ENCODE measurements at regions not wholly inside any gene's neighbourhood (a gene's known extent, or its start where the extent isn't known, plus 50 kb on each side); places are given as distances from the start of the nearest gene placed in this dataset.
A peak's percentile ranks its signal among the peaks of the same experiment; 100 is the strongest.
"Not testable (repeated sequence)": the region's sequence is repeated elsewhere in the genome, so short reads cannot be mapped to it uniquely, and the experiment has no call there.

DNA sequence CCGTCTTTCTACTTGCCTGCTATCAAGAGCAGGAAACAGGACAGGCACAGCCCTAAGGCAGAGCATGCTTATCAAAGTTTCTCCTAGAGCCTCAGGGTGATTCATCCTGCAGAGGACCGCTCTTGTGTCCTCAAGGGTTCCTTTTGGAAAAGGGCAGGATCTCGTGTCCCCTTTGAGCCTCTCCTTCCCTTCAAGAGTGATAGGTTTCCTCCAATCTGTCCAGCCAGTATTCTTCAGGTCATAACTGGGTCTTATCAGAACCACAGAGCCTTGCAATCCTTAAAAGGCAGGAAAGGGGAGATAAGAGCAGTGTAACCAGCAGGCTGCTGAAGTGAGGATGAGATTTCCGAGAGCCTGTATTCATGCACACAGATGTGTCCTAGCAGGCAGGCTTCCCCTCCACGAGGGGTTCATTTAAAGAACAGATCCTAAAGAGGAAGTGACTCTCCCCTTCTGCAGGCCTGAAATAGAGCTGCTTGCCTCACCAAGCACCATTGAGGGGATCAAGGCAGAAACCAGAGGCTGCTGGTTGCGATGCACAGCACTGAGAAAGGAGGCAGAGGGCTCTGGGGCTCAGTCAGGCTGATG is 90.5 kb upstream of the SVIL start:
- DNase-seq (ENCODE audit: low read depth), result peak; percentile 64

GRCh38 chr10:29723726-29724125 is 89.0 kb upstream of the SVIL start:
- no peak for DNase-seq (ENCODE audit: low read depth)

- DNase-seq (ENCODE audit: low read depth), result no peak
These were observed 88.0 kb upstream of the SVIL start for GRCh38 chr10:29722777-29723176.

DNA sequence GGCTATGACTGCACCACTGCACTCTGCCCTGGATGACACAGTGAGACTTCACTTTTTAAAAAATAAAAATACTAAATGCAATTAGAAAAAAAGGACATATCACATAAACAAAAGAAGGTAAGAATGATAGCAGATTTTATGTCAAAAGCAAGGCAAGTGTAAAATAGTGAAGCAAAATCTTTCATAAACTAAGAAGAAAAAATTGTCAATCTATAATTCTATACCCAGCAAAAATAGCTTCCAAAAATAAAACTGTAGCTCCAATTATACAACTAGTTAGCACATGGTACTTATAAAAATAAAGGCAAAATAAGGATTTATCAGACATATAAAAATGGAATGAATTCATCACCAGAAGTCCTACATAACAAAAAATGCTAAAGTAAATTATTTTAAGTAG is 85.4 kb upstream of the SVIL start:
- no peak for DNase-seq (ENCODE audit: low read depth)

DNA sequence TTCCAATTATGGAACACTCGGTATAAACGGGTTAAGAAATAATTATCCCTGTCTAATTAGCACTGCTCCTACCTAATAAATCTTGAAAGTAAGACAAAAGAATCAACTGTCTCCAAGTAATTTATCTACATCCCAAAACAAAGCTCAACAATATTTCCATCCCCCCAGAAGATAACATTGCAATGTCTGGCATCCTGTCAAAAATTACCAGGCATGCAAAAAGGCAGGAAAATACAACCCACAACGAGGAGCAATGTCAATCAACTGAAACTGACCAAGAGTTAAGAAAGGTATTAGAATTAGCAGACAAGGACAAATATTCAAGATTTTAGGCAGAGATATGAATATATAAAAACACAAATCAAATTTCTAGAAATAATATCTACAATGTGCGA is 84.5 kb upstream of the SVIL start:
- DNase-seq (ENCODE audit: low read depth), result no peak

- DNase-seq (ENCODE audit: low read depth), result no peak
These were observed 80.5 kb upstream of the SVIL start for GRCh38 chr10:29715296-29715695.

DNA sequence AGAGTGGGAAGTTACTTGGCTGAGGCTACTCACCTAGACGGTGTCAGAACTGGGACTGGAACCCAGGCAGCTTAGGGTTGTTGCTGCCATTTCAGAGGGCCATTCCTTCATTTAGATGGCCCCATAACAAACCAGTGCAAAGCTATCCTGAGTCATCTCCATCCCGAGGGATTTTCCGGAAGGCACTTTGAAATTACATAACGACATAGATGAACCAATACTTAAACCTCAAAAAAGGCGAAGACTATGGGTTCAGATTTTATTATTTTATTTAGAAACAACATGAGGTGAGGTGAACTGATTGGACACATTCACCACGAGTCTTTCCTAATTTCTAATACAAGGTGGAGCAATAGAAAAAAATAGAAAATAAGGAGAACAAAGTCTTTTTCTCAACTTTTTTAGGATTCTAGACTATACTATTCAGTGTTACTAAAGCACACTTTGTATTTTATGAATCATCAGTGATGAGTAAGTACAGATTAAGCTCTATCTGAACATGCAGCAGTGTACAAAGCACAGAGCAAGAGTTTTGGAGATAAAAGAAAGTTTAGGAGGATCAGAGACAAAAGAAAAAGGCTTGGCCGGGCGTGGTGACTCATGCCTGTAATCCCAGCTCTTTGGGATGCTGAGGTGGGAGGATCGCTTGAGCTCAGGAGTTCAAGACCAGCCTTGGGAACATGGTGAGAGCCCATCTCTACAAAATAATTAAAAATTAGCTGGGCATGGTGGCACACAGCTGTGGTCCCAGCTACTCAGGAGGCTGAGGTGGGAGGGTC is 79.5 kb upstream of the SVIL start:
- DNase-seq (ENCODE audit: low read depth), result no peak

DNA sequence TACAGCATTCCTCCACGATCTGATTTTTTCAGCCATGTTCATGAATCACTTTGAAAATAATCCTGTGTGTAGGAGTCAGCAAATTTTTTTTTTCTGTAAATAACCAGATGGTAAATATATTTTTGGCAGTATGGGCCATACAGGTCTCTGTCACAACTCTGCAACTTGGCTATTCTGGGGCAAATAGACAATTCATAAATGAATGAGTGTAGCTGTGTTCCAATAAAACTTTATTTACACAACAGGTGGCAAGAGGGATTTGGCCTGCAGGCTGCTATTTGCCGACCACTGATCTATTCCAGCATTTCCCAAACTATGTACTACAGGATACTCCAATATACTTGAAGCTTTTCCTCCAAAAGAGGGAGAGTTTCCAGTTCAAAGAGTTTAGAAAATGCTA is 78.7 kb upstream of the SVIL start:
- DNase-seq (ENCODE audit: low read depth), result no peak

DNA sequence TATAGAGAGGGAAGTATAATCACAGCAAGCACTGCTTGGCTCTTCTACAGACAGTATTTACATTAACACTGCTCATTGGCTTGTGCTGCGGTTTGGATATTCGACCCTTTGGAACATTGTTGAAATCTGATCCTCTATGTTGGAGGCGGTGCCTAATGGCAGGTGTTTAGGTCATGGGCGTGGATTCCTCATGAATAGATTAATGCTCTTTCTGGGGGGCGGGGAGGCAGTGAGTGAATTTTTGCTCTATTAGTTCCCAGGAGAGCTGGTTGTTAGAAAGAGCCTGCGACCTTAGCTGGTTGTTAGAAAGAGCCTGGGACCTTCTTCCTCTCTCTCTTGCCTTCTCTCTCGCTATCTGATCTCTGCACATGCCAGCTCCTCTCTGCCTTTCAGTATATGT is 77.3 kb upstream of the SVIL start:
- no peak for DNase-seq (ENCODE audit: low read depth)

DNA sequence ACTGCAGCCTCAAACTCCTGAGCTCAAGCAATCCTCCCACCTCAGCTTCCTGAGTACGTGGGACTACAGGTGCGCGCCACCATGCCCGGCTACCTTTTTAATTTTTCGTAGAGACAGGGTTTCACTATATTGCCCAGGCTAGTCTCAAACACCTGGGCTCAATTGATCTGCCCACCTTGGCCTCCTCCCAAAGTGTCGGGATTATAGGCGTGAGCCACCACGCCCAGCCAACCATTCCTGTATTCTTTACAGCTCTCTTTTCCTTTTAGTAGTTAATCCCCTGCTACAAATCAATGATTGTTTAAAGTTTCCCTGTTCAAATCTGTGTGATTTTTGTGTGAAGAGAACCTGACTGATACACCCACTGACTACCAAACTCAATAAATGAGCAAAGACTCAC is 75.4 kb upstream of the SVIL start:
- no peak for DNase-seq (ENCODE audit: low read depth)

DNA sequence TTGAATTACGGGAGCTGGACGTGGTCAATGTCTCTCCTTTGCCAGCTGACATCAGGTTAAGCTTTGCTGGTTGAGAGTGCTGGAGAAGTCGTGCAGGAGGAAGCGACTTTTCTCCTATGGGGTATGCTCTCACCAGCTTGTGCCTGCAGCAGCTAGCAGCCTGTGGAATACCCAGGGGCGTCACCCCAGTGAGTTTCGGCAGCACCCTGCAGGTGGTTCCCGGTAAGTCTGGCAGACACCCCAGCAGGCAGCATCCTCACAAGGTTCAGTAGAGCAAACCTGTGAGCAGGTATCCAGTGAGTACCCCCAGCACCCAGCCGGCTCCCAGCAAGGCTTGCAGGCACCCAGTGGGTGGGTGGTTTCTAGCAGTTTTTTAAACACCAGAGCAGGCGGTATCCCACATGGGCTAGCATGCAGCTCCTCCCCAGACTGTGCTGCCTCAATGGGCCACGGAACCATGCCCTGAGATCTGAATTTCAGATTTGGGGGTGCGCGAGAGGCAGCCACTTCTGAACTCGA is 74.8 kb upstream of the SVIL start:
- no peak for DNase-seq (ENCODE audit: low read depth)

DNA sequence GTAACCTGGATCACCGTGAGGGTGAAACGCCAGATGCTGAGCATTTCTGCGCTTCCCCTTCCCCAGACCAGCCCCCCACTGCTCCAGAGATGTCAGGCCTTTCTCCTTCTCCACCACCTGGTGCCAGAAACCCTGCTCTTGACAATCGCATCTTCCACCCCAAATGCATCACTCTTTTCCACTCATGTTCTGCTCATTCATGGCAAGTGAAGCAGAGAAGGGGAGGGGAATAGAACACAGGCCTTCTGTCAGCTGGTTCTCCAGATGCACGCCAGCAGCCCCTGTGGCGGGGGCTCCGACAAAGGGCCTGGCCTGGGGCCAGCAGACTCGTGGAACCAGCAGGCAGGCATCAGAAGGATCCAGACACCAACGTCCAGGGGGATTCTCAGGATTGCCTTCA is 68.5 kb upstream of the SVIL start:
- no peak for DNase-seq (ENCODE audit: low read depth)

DNA sequence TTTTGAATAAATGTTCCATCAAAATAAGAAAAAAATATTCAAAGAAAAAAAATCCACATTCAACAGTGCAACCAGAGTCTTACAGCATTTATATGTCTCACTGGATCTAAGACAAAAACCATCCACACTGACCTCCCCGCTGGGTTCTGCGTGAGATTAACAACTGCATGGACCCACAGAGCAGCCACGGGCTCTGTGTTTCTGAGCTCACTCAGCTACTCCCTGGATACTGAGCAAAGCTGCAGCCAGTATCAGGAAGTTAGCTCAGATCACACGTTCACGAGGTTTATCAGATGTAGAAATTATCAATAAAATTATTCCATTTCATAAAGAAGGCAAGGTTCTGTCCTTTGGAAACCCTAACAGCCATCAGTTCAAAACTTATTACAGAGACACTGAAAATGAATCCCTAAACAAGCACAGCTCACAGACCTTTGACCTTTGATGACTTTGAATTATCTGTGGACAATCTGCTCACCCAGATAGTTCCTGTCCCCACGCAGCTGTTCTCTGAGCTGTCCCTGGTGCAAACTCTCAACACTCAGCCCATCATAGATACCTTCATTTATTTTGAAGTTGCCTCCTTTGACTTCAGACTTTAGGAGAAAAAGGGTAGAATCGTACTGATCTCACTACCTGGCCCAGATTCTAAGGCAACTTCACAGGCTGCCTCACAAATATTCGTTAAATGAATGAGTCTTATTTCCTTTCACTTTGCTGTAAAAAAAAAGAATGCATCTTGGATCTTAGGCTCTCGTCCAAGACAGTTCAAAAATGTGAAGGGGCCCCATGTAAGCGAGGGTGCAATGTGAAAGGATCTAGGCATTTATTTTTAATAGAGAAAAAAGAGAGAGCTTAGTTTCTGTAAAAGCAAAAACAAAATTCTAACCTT is 67.7 kb upstream of the SVIL start:
- no peak for DNase-seq (ENCODE audit: low read depth)

- no peak for DNase-seq (ENCODE audit: low read depth)
These were observed 66.5 kb upstream of the SVIL start for GRCh38 chr10:29701306-29701705.

GRCh38 chr10:29699621-29700020 is 64.8 kb upstream of the SVIL start:
- DNase-seq (ENCODE audit: low read depth), result no peak

GRCh38 chr10:29698773-29699490 is 64.2 kb upstream of the SVIL start:
- no peak for DNase-seq (ENCODE audit: low read depth)

GRCh38 chr10:29696581-29696980 is 61.8 kb upstream of the SVIL start:
- DNase-seq (ENCODE audit: low read depth), result not testable (repeated sequence)

- no peak for DNase-seq (ENCODE audit: low read depth)
These were observed 59.4 kb upstream of the SVIL start for GRCh38 chr10:29694121-29694520.

GRCh38 chr10:29692121-29692539 is 57.4 kb upstream of the SVIL start:
- no peak for DNase-seq (ENCODE audit: low read depth)

- no peak for DNase-seq (ENCODE audit: low read depth)
These were observed 56.8 kb upstream of the SVIL start for GRCh38 chr10:29691564-29692072.

GRCh38 chr10:29689001-29689400 is 54.2 kb upstream of the SVIL start:
- DNase-seq (ENCODE audit: low read depth), result no peak

DNA sequence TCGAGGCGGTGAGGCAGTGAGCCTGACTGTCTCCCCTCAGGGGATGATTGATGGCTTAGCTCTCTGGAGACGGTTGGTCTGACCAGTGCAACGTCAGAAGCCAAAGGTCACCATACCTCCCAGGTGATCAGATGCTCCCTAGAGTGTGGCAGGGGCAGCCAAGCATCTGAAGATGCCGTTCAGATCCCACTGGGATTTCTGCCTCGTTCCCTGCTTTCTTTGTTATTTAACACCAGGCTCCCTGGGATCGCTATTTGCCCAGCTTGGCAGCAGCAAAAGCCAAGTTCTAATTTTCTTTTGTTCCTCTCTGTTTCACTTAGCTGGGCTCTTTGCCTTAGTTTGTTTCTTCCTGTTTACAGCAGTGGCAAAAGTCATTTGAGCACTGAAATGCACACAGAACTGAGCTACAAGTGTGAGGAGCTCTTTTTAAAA is 53.5 kb upstream of the SVIL start:
- no peak for DNase-seq (ENCODE audit: low read depth)
